ENCODE measurements at regions not wholly inside any gene's neighbourhood (a gene's known extent, or its start where the extent isn't known, plus 50 kb on each side); places are given as distances from the start of the nearest gene placed in this dataset.

- DNase-seq (no peak), ATAC-seq (replicated peaks in 1 of 2) (no peak)
- no peaks in the 10 kb centered on the region for H3K27me3 Mint-ChIP-seq (ENCODE audit: low read depth)
- H3K4me3 Mint-ChIP-seq, result no peak overlapping the region
- H3K9me3 Mint-ChIP-seq, result peaks cover 0 to 2% of the 10 kb centered on the region in 2 donors
- H3K36me3 Mint-ChIP-seq (ENCODE audit: insufficient read depth in 2 of 2), result no peaks in the 10 kb centered on the region
- no peak overlapping the region for H3K27ac Mint-ChIP-seq
- H3K4me1 Mint-ChIP-seq (ENCODE audit: low read depth), result no peaks in the 10 kb centered on the region
These were observed 308.9 kb downstream of the DTWD2 start for GRCh38 chr5:118679264-118679940.

GRCh38 chr5:118678746-118679145 is 309.6 kb downstream of the DTWD2 start:
- no peak overlapping the region for H3K27ac Mint-ChIP-seq
- no peak for ATAC-seq (replicated peaks in 1 of 2)

GRCh38 chr5:118675247-118675646 is 313.1 kb downstream of the DTWD2 start:
- Mint-ChIP-seq H3K27ac (no peak overlapping the region), H3K36me3 (ENCODE audit: insufficient read depth in 2 of 2) (no peaks in the 10 kb centered on the region), H3K4me3 (no peak overlapping the region), H3K9me3 (peaks cover 0 to 6% of the 10 kb centered on the region in 2 donors), H3K27me3 (ENCODE audit: low read depth) (no peaks in the 10 kb centered on the region), H3K4me1 (ENCODE audit: low read depth) (no peaks in the 10 kb centered on the region)
- DNase-seq, result no peak
- no peak for ATAC-seq (replicated peaks in 1 of 2)

More at GRCh38 chr5:118678746-118679145, 309.6 kb downstream of the DTWD2 start:
- no peaks in the 10 kb centered on the region for H3K4me1 Mint-ChIP-seq (ENCODE audit: low read depth)
- H3K9me3 Mint-ChIP-seq, result peaks cover 0 to 4% of the 10 kb centered on the region in 2 donors
- H3K36me3 Mint-ChIP-seq (ENCODE audit: insufficient read depth in 2 of 2), result no peaks in the 10 kb centered on the region
- H3K27me3 Mint-ChIP-seq (ENCODE audit: low read depth), result no peaks in the 10 kb centered on the region
- DNase-seq, result no peak
- no peak overlapping the region for H3K4me3 Mint-ChIP-seq

- no peak for ATAC-seq (replicated peaks in 1 of 2)
- peaks cover 4 to 9% of the 10 kb centered on the region in 2 donors for H3K36me3 Mint-ChIP-seq (ENCODE audit: insufficient read depth in 2 of 2)
- no peak overlapping the region for H3K4me3 Mint-ChIP-seq
- no peak for DNase-seq
- H3K9me3 Mint-ChIP-seq, result peaks cover 13 to 19% of the 10 kb centered on the region in 2 donors
- H3K4me1 Mint-ChIP-seq (ENCODE audit: low read depth), result no peaks in the 10 kb centered on the region
- no peak overlapping the region for H3K27ac Mint-ChIP-seq
- no peaks in the 10 kb centered on the region for H3K27me3 Mint-ChIP-seq (ENCODE audit: low read depth)
These were observed 330.8 kb downstream of the DTWD2 start for GRCh38 chr5:118657576-118657975.

- H3K9me3 Mint-ChIP-seq, result peaks cover 13% of the 10 kb centered on the region in 2 donors
- H3K4me1 Mint-ChIP-seq (ENCODE audit: low read depth), result no peaks in the 10 kb centered on the region
- H3K27ac Mint-ChIP-seq, result no peak overlapping the region
These were observed 334.5 kb downstream of the DTWD2 start for GRCh38 chr5:118653872-118654271.

GRCh38 chr5:118653183-118653582 is 335.2 kb downstream of the DTWD2 start:
- Mint-ChIP-seq H3K4me1 (ENCODE audit: low read depth) (no peaks in the 10 kb centered on the region), H3K36me3 (ENCODE audit: insufficient read depth in 2 of 2) (peaks cover 1 to 6% of the 10 kb centered on the region in 2 donors), H3K9me3 (peaks cover 9% of the 10 kb centered on the region in 2 donors), H3K27ac (no peak overlapping the region), H3K27me3 (ENCODE audit: low read depth) (no peaks in the 10 kb centered on the region), H3K4me3 (no peak overlapping the region)
- no peak for DNase-seq
- ATAC-seq (replicated peaks in 1 of 2), result no peak

More at GRCh38 chr5:118653872-118654271, 334.5 kb downstream of the DTWD2 start:
- peaks cover 4 to 9% of the 10 kb centered on the region in 2 donors for H3K36me3 Mint-ChIP-seq (ENCODE audit: insufficient read depth in 2 of 2)
- no peaks in the 10 kb centered on the region for H3K27me3 Mint-ChIP-seq (ENCODE audit: low read depth)
- DNase-seq, result no peak
- no peak for ATAC-seq (replicated peaks in 1 of 2)
- H3K4me3 Mint-ChIP-seq, result no peak overlapping the region

- Mint-ChIP-seq H3K9me3 (peaks cover under 1 to 1% of the 10 kb centered on the region in 2 donors), H3K27me3 (ENCODE audit: low read depth) (no peaks in the 10 kb centered on the region), H3K4me1 (ENCODE audit: low read depth) (no peaks in the 10 kb centered on the region), H3K4me3 (no peak overlapping the region), H3K27ac (no peak overlapping the region), H3K36me3 (ENCODE audit: insufficient read depth in 2 of 2) (no peaks in the 10 kb centered on the region)
- ATAC-seq (replicated peaks in 1 of 2) (no peak), DNase-seq (no peak)
These were observed 337.3 kb downstream of the DTWD2 start for GRCh38 chr5:118651002-118651401.

GRCh38 chr5:118647587-118647986 is 340.8 kb downstream of the DTWD2 start:
- H3K4me3 Mint-ChIP-seq, result no peak overlapping the region

GRCh38 chr5:118646917-118647316 is 341.4 kb downstream of the DTWD2 start:
- Mint-ChIP-seq H3K36me3 (ENCODE audit: insufficient read depth in 2 of 2) (peaks cover 0 to 2% of the 10 kb centered on the region in 2 donors), H3K4me1 (ENCODE audit: low read depth) (no peaks in the 10 kb centered on the region), H3K4me3 (no peak overlapping the region), H3K9me3 (peaks cover 0 to 3% of the 10 kb centered on the region in 2 donors), H3K27me3 (ENCODE audit: low read depth) (no peaks in the 10 kb centered on the region), H3K27ac (no peak overlapping the region)
- no peak for DNase-seq
- no peak for ATAC-seq (replicated peaks in 1 of 2)

More at GRCh38 chr5:118647587-118647986, 340.8 kb downstream of the DTWD2 start:
- peaks cover 0 to 3% of the 10 kb centered on the region in 2 donors for H3K9me3 Mint-ChIP-seq
- peaks cover 0 to 2% of the 10 kb centered on the region in 2 donors for H3K36me3 Mint-ChIP-seq (ENCODE audit: insufficient read depth in 2 of 2)
- no peak overlapping the region for H3K27ac Mint-ChIP-seq
- H3K27me3 Mint-ChIP-seq (ENCODE audit: low read depth), result no peaks in the 10 kb centered on the region
- no peak for ATAC-seq (replicated peaks in 1 of 2)
- no peak for DNase-seq
- H3K4me1 Mint-ChIP-seq (ENCODE audit: low read depth), result no peaks in the 10 kb centered on the region

- no peaks in the 10 kb centered on the region for H3K36me3 Mint-ChIP-seq (ENCODE audit: insufficient read depth in 2 of 2)
- no peak overlapping the region for H3K27ac Mint-ChIP-seq
- ATAC-seq (replicated peaks in 1 of 2) (no peak), DNase-seq (no peak)
- H3K4me3 Mint-ChIP-seq, result no peak overlapping the region
- no peaks in the 10 kb centered on the region for H3K4me1 Mint-ChIP-seq (ENCODE audit: low read depth)
- no peaks in the 10 kb centered on the region for H3K27me3 Mint-ChIP-seq (ENCODE audit: low read depth)
- peaks cover 4 to 20% of the 10 kb centered on the region in 2 donors for H3K9me3 Mint-ChIP-seq
These were observed 350.2 kb downstream of the DTWD2 start for GRCh38 chr5:118637947-118638670.

GRCh38 chr5:118628660-118629354 is 359.5 kb downstream of the DTWD2 start:
- Mint-ChIP-seq H3K36me3 (ENCODE audit: insufficient read depth in 2 of 2) (no peaks in the 10 kb centered on the region), H3K4me3 (no peak overlapping the region), H3K27ac (no peak overlapping the region), H3K9me3 (peaks cover 6 to 9% of the 10 kb centered on the region in 2 donors), H3K4me1 (ENCODE audit: low read depth) (no peaks in the 10 kb centered on the region), H3K27me3 (ENCODE audit: low read depth) (no peaks in the 10 kb centered on the region)
- DNase-seq, result no peak
- no peak for ATAC-seq (replicated peaks in 1 of 2)

GRCh38 chr5:118620233-118620632 is 368.1 kb downstream of the DTWD2 start:
- Mint-ChIP-seq H3K4me3 (no peak overlapping the region), H3K36me3 (ENCODE audit: insufficient read depth in 2 of 2) (no peaks in the 10 kb centered on the region), H3K27me3 (ENCODE audit: low read depth) (no peaks in the 10 kb centered on the region), H3K27ac (no peak overlapping the region), H3K9me3 (no peaks in the 10 kb centered on the region), H3K4me1 (ENCODE audit: low read depth) (no peaks in the 10 kb centered on the region)
- ATAC-seq (replicated peaks in 1 of 2) (no peak), DNase-seq (no peak)

- H3K36me3 Mint-ChIP-seq (ENCODE audit: insufficient read depth in 2 of 2), result no peaks in the 10 kb centered on the region
- no peak overlapping the region for H3K27ac Mint-ChIP-seq
- H3K4me3 Mint-ChIP-seq, result no peak overlapping the region
- H3K4me1 Mint-ChIP-seq (ENCODE audit: low read depth), result no peaks in the 10 kb centered on the region
- no peaks in the 10 kb centered on the region for H3K27me3 Mint-ChIP-seq (ENCODE audit: low read depth)
- DNase-seq (no peak), ATAC-seq (replicated peaks in 1 of 2) (no peak)
- H3K9me3 Mint-ChIP-seq, result no peaks in the 10 kb centered on the region
These were observed 368.5 kb downstream of the DTWD2 start for GRCh38 chr5:118619823-118620222.

Data from activated T-cell treated with anti-CD3 and anti-CD28 coated beads, Interleukin-2, amount 50 U/mL, for 72 hours (primary cell).